MCF 10A (cell line): ENCODE measurements at regions not wholly inside any gene's neighbourhood (a gene's known extent, or its start where the extent isn't known, plus 50 kb on each side); places are given as distances from the start of the nearest gene placed in this dataset.

Experiments used
- BruUV-seq: library from RNA; stranded (reverse); fragments of 400-500 nt; replicated peaks from 2 replicates; lab custom pipeline; 2021; lab: Mats Ljungman, UMichigan
- CTCF ChIA-PET: fragments of 300-600 bp; sonication (Branson Sonifier 250); formaldehyde crosslinking; extraction: SDS; loops from one replicate; lab custom pipeline; 2021; ENCODE audit warnings: antibody characterized with exemption, inconsistent platforms; lab: Yijun Ruan, JAX
- POLR2A ChIA-PET: fragments of 300-600, 350-650 bp; sonication (Branson Sonifier 250); formaldehyde crosslinking; extraction: SDS; loops from one replicate; lab custom pipeline; 2020; ENCODE audit warnings: antibody characterized with exemption, inconsistent platforms; lab: Yijun Ruan, JAX
- DNase-seq: peaks from one replicate; pipeline ENCODE4 v3.0.0-alpha.2; 2018; ENCODE audit not compliant: unreplicated experiment
- H3K27ac Mint-ChIP-seq: one replicate; pipeline ENCODE4 v1.8.0; 2022; ENCODE audit warnings: mild to moderate bottlenecking, low read depth, mixed read lengths; ENCODE audit not compliant: unreplicated experiment
- H3K27me3 Mint-ChIP-seq: one replicate; pipeline ENCODE4 v1.8.0; 2022; ENCODE audit warnings: mixed read lengths; ENCODE audit not compliant: insufficient read depth, unreplicated experiment
- H3K36me3 Mint-ChIP-seq: one replicate; pipeline ENCODE4 v1.8.0; 2022; ENCODE audit warnings: mild to moderate bottlenecking, moderate library complexity, mixed read lengths; ENCODE audit not compliant: insufficient read depth, unreplicated experiment
- H3K4me1 Mint-ChIP-seq: one replicate; pipeline ENCODE4 v1.8.0; 2022; ENCODE audit warnings: mixed read lengths; ENCODE audit not compliant: insufficient read depth, unreplicated experiment
- H3K4me3 Mint-ChIP-seq: one replicate; pipeline ENCODE4 v1.8.0; 2022; ENCODE audit warnings: mild to moderate bottlenecking, moderate library complexity, mixed read lengths; ENCODE audit not compliant: unreplicated experiment
- H3K9me3 Mint-ChIP-seq: one replicate; pipeline ENCODE4 v1.8.0; 2022; ENCODE audit warnings: mixed read lengths; ENCODE audit not compliant: unreplicated experiment
- intact Hi-C: fragments of 100-400 bp; cut with micrococcal nuclease; formaldehyde crosslinking; loops from 2 replicates; pipeline ENCODE4 v1.14.1; 2022
- TF ChIP-seq, protein P1 (sequence below): fragments of 200-600 bp; IDR thresholded peaks from one replicate; pipeline ENCODE4 v1.8.0; 2022; ENCODE audit warnings: antibody characterized with exemption, mild to moderate bottlenecking; ENCODE audit not compliant: unreplicated experiment

- intact Hi-C loops, result no loop called here
- no TSS peak for BruUV-seq
- POLR2A ChIA-PET, result no interaction called here
- H3K9me3 Mint-ChIP-seq, result no peaks in the 10 kb centered on the region
- no peaks in the 10 kb centered on the region for H3K36me3 Mint-ChIP-seq
- H3K27me3 Mint-ChIP-seq, result peaks cover 11% of the 10 kb centered on the region
- H3K27ac Mint-ChIP-seq, result no peak overlapping the region
- H3K4me1 Mint-ChIP-seq, result no peaks in the 10 kb centered on the region
- DNase-seq, result no peak
- CTCF ChIA-PET, result no interaction called here
- H3K4me3 Mint-ChIP-seq, result no peak overlapping the region
- TF ChIP-seq, protein P1, sequence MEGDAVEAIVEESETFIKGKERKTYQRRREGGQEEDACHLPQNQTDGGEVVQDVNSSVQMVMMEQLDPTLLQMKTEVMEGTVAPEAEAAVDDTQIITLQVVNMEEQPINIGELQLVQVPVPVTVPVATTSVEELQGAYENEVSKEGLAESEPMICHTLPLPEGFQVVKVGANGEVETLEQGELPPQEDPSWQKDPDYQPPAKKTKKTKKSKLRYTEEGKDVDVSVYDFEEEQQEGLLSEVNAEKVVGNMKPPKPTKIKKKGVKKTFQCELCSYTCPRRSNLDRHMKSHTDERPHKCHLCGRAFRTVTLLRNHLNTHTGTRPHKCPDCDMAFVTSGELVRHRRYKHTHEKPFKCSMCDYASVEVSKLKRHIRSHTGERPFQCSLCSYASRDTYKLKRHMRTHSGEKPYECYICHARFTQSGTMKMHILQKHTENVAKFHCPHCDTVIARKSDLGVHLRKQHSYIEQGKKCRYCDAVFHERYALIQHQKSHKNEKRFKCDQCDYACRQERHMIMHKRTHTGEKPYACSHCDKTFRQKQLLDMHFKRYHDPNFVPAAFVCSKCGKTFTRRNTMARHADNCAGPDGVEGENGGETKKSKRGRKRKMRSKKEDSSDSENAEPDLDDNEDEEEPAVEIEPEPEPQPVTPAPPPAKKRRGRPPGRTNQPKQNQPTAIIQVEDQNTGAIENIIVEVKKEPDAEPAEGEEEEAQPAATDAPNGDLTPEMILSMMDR, result no peak
These were observed 86.7 kb upstream of the NKX1-1 start for GRCh38 chr4:1492651-1493539.

DNA sequence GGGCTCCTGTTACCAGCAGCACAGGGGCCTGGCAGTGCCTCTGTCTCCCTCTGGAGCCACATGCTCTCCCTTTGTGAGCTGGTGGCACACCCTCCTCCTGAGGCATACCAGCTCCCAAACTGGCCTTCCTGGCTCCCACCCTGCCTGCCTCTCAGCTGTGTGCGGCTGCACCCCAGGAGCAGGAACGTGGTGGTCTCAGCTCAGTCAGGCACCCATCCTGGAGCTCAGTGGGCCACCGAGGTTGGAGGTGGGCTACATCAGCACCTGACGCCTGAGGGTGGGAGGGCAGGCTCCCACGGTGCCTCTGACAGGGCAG, 85.9 kb upstream of the NKX1-1 start:
- Mint-ChIP-seq H3K4me1 (no peaks in the 10 kb centered on the region), H3K27ac (no peak overlapping the region), H3K4me3 (no peak overlapping the region), H3K9me3 (peaks cover 4% of the 10 kb centered on the region), H3K27me3 (peaks cover 11% of the 10 kb centered on the region), H3K36me3 (no peaks in the 10 kb centered on the region)
- ChIA-PET CTCF (interaction anchor here (1.3 kb wide), 1 partner anchor 10 kb away, joined by 5 read pairs; no protein-coding TSS in a partner anchor), POLR2A (no interaction called here)
- no TSS peak for BruUV-seq
- no peak for DNase-seq
- intact Hi-C loops, result no loop called here
- TF ChIP-seq, protein P1, result no peak

- peaks cover 15% of the 10 kb centered on the region for H3K27me3 Mint-ChIP-seq
- no peaks in the 10 kb centered on the region for H3K4me1 Mint-ChIP-seq
- intact Hi-C loops, result no loop called here
- BruUV-seq, result no TSS peak
- H3K36me3 Mint-ChIP-seq, result no peaks in the 10 kb centered on the region
- H3K4me3 Mint-ChIP-seq, result no peak overlapping the region
- ChIA-PET CTCF (interaction anchor here (1.3 kb wide), 1 partner anchor 9 kb away, joined by 5 read pairs; no protein-coding TSS in a partner anchor), POLR2A (no interaction called here)
- H3K9me3 Mint-ChIP-seq, result peaks cover 9% of the 10 kb centered on the region
- no peak overlapping the region for H3K27ac Mint-ChIP-seq
- TF ChIP-seq, protein P1, result no peak
- no peak for DNase-seq
These were observed 85.3 kb upstream of the NKX1-1 start for GRCh38 chr4:1491328-1492141.
